Endothelial cell of umbilical vein (primary cell): ENCODE measurements at regions not wholly inside any gene's neighbourhood (a gene's known extent, or its start where the extent isn't known, plus 50 kb on each side); places are given as distances from the start of the nearest gene placed in this dataset.
"Not testable (repeated sequence)": the region's sequence is repeated elsewhere in the genome, so short reads cannot be mapped to it uniquely, and the experiment has no call there.

Source experiments
- BruUV-seq: library from RNA; stranded (reverse); fragments of 400-500 nt; replicated peaks from 2 replicates; lab custom pipeline; 2021; lab: Mats Ljungman, UMichigan
- CTCF ChIA-PET: fragments of 300-600, 350-600 bp; sonication (Branson Sonifier 250); formaldehyde crosslinking; loops from one replicate; lab custom pipeline; 2021; ENCODE audit warnings: antibody characterized with exemption, inconsistent platforms; lab: Charles Lee
- POLR2A ChIA-PET: fragments of 300-600, 350-600 bp; sonication (Branson Sonifier 250); formaldehyde crosslinking; loops from one replicate; lab custom pipeline; 2021; ENCODE audit warnings: antibody characterized with exemption, inconsistent platforms; lab: Charles Lee
- DNase-seq: peaks from one replicate; pipeline ENCODE4 v3.0.0-alpha.2; 2011; ENCODE audit warnings: low read depth, low spot score
- FAIRE-seq: peaks from 2 replicates; lab custom pipeline; 2011; peaks lifted over from hg19 to GRCh38; lab: Jason Lieb, UNC
- H2AFZ ChIP-seq: 2 replicates; pipeline ENCODE4 v1.6.0; 2012; ENCODE audit warnings: low read depth, low read length, control low read depth, inconsistent platforms
- H3K27ac ChIP-seq: 2 replicates; pipeline ENCODE4 v1.5.1; 2011; ENCODE audit warnings: low read depth, mild to moderate bottlenecking, control low read depth, low read length, moderate library complexity; ENCODE audit not compliant: insufficient read depth
- H3K27me3 ChIP-seq, 2 experiments: 2 replicates each; pipeline versions ENCODE4 v1.6.0 to v1.6.1; 2011; ENCODE audit warnings: low read length in 2 of 2, mixed read lengths in 1 of 2; ENCODE audit not compliant: control insufficient read depth in 2 of 2, insufficient read depth in 2 of 2
- H3K36me3 ChIP-seq, 2 experiments: 2 replicates in 1 of 2; 3 replicates in 1 of 2; pipeline ENCODE4 v1.5.1; 2011; ENCODE audit warnings: low read length in 2 of 2, mild to moderate bottlenecking in 1 of 2, moderate library complexity in 1 of 2; ENCODE audit not compliant: control insufficient read depth in 2 of 2, insufficient read depth in 2 of 2; ENCODE audit errors: extremely low read depth in 1 of 2
- H3K4me1 ChIP-seq: 3 replicates; pipeline ENCODE4 v1.5.1; 2011; ENCODE audit warnings: mild to moderate bottlenecking, low read length; ENCODE audit not compliant: control insufficient read depth, insufficient read depth; ENCODE audit errors: extremely low read depth
- H3K4me2 ChIP-seq: 2 replicates; pipeline ENCODE4 v1.6.1; 2011; ENCODE audit warnings: low read length, control low read depth, mixed read lengths; ENCODE audit not compliant: insufficient read depth
- H3K4me3 ChIP-seq, 3 experiments: fragments of 200-600 bp in 1 of 3; sonication (generic), shearing (Covaris generic) in 1 of 3; replicated peaks in 1 of 3; 2 replicates each; pipeline ENCODE4 v1.5.1; 2011 to 2016; ENCODE audit warnings: control low read depth in 3 of 3, low read length in 3 of 3, mild to moderate bottlenecking in 2 of 3, inconsistent platforms in 1 of 3, low read depth in 1 of 3, moderate library complexity in 1 of 3; ENCODE audit not compliant: insufficient read depth in 1 of 3
- H3K79me2 ChIP-seq: 2 replicates; pipeline ENCODE4 v1.6.0; 2012; ENCODE audit warnings: low read length, inconsistent platforms; ENCODE audit not compliant: control insufficient read depth, insufficient read depth
- H3K9ac ChIP-seq: replicated peaks from 2 replicates; pipeline ENCODE3; 2011; ENCODE audit warnings: low read length, control low read depth; ENCODE audit not compliant: insufficient read depth; ENCODE audit errors: extremely low read depth
- H3K9me1 ChIP-seq: replicated peaks from 3 replicates; pipeline ENCODE4 v1.6.0; 2011; ENCODE audit warnings: mild to moderate bottlenecking, low read length; ENCODE audit not compliant: control insufficient read depth, insufficient read depth; ENCODE audit errors: extremely low read depth
- H3K9me3 ChIP-seq: replicated peaks from 2 replicates; pipeline ENCODE4 v1.5.1; 2012; ENCODE audit warnings: low read length, inconsistent platforms; ENCODE audit not compliant: control insufficient read depth, insufficient read depth
- H4K20me1 ChIP-seq: replicated peaks from 2 replicates; pipeline ENCODE3; 2011; ENCODE audit warnings: mild to moderate bottlenecking, low read length; ENCODE audit not compliant: control insufficient read depth, insufficient read depth; ENCODE audit errors: extremely low read depth
- EZH2 ChIP-seq: IDR thresholded peaks from 2 replicates; pipeline ENCODE4 v1.6.1; 2012; ENCODE audit warnings: borderline replicate concordance, low read depth, mild to moderate bottlenecking, moderate library complexity, low read length, inconsistent platforms; ENCODE audit not compliant: severe bottlenecking
- FOS ChIP-seq: IDR thresholded peaks from 2 replicates; pipeline ENCODE4 v1.6.1; 2011; ENCODE audit warnings: mild to moderate bottlenecking, low read length, moderate library complexity, borderline replicate concordance; ENCODE audit not compliant: insufficient read depth
- GATA2 ChIP-seq: IDR thresholded peaks from 2 replicates; pipeline ENCODE4 v1.7.0; 2011; ENCODE audit warnings: low read depth, mild to moderate bottlenecking, moderate library complexity, mixed read lengths, low read length; ENCODE audit not compliant: insufficient read length, insufficient read depth
- JUN ChIP-seq: IDR thresholded peaks from 2 replicates; pipeline ENCODE4 v1.6.1; 2011; ENCODE audit warnings: borderline replicate concordance, low read depth; ENCODE audit not compliant: insufficient read length, insufficient read depth
- MAX ChIP-seq: IDR thresholded peaks from 2 replicates; pipeline ENCODE4 v1.6.1; 2011; ENCODE audit not compliant: insufficient read depth, insufficient read length
- MYC ChIP-seq: IDR thresholded peaks from one replicate; pipeline ENCODE4 v1.6.1; 2011; ENCODE audit warnings: mild to moderate bottlenecking, low read depth, low read length
- POLR2A ChIP-seq: IDR thresholded peaks from 2 replicates; pipeline ENCODE4 v1.6.1; 2012; ENCODE audit warnings: low read depth, mild to moderate bottlenecking, control low read depth, low read length
- POLR2AphosphoS5 ChIP-seq: IDR thresholded peaks from 2 replicates; pipeline ENCODE4 v1.6.1; 2012; ENCODE audit warnings: low read depth, mild to moderate bottlenecking, control low read depth, low read length, moderate library complexity; ENCODE audit not compliant: insufficient read depth
- dilution Hi-C: fragments of 300-500 bp; cut with MboI; formaldehyde crosslinking; loops from one replicate; pipeline ENCODE4 v1.15.0; 2019; ENCODE audit warnings: low sequenced_read_pairs; ENCODE audit not compliant: extremely low pct_ligation_motif_present
- intact Hi-C: fragments of 100-400 bp; cut with micrococcal nuclease; formaldehyde crosslinking; loops from one replicate; pipeline ENCODE4 v1.10.0; 2022
- TF ChIP-seq, protein P1 (sequence below), 2 donors: IDR thresholded peaks; 1 replicate in 1 of 2; 2 replicates in 1 of 2; pipeline ENCODE4 v1.5.1; 2011; ENCODE audit warnings: low read length in 2 of 2, mild to moderate bottlenecking in 2 of 2, moderate library complexity in 2 of 2, control low read depth in 1 of 2, inconsistent platforms in 1 of 2, low read depth in 1 of 2; ENCODE audit not compliant: insufficient read depth in 1 of 2; ENCODE audit errors: extremely low read depth in 1 of 2

GRCh38 chr6:120451508-120451907 is 882.8 kb downstream of the TBC1D32 start:
- Histone ChIP-seq H3K36me3 (no peaks in the 10 kb centered on the region), H2AFZ (no peak overlapping the region), H3K27me3 (no peaks in the 10 kb centered on the region), H3K79me2 (no peaks in the 10 kb centered on the region), H3K4me3 (no peak overlapping the region), H3K9me1 (no peaks in the 10 kb centered on the region), H3K4me1 (no peaks in the 10 kb centered on the region), H3K9me3 (no peaks in the 10 kb centered on the region), H4K20me1 (no peaks in the 10 kb centered on the region), H3K4me2 (no peak overlapping the region), H3K27ac (no peak overlapping the region), H3K9ac (no peak overlapping the region)
- no TSS peak for BruUV-seq
- no peak for TF ChIP-seq MAX
- no peak for TF ChIP-seq JUN
- CTCF ChIA-PET, result no interaction called here
- POLR2A ChIA-PET, result no interaction called here
- intact Hi-C loops, result no loop called here
- FAIRE-seq, result no peak
- no peak for DNase-seq
- dilution Hi-C loops, result no loop called here

- Histone ChIP-seq H3K4me2 (no peak overlapping the region), H3K27ac (no peak overlapping the region), H3K4me1 (no peaks in the 10 kb centered on the region), H3K27me3 (no peaks in the 10 kb centered on the region), H3K9me3 (no peaks in the 10 kb centered on the region), H4K20me1 (no peaks in the 10 kb centered on the region), H3K36me3 (no peaks in the 10 kb centered on the region), H2AFZ (no peak overlapping the region), H3K4me3 (no peak overlapping the region), H3K9me1 (no peaks in the 10 kb centered on the region), H3K9ac (no peak overlapping the region), H3K79me2 (no peaks in the 10 kb centered on the region)
- BruUV-seq, result no TSS peak
- intact Hi-C loops, result no loop called here
- no peak for FAIRE-seq
- dilution Hi-C loops, result no loop called here
- no peak for DNase-seq
- POLR2A ChIA-PET, result no interaction called here
- CTCF ChIA-PET, result interaction anchor here (1.1 kb wide), 1 partner anchor 10 kb away, joined by 3 read pairs; no protein-coding TSS in a partner anchor
- no peak for TF ChIP-seq POLR2AphosphoS5
- no peak for TF ChIP-seq POLR2A
- TF ChIP-seq MYC, result no peak
- TF ChIP-seq JUN, result no peak
- TF ChIP-seq MAX, result no peak
- TF ChIP-seq, protein P1, sequence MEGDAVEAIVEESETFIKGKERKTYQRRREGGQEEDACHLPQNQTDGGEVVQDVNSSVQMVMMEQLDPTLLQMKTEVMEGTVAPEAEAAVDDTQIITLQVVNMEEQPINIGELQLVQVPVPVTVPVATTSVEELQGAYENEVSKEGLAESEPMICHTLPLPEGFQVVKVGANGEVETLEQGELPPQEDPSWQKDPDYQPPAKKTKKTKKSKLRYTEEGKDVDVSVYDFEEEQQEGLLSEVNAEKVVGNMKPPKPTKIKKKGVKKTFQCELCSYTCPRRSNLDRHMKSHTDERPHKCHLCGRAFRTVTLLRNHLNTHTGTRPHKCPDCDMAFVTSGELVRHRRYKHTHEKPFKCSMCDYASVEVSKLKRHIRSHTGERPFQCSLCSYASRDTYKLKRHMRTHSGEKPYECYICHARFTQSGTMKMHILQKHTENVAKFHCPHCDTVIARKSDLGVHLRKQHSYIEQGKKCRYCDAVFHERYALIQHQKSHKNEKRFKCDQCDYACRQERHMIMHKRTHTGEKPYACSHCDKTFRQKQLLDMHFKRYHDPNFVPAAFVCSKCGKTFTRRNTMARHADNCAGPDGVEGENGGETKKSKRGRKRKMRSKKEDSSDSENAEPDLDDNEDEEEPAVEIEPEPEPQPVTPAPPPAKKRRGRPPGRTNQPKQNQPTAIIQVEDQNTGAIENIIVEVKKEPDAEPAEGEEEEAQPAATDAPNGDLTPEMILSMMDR (IDR thresholded peaks at IDR 0.05; ENCODE audit: extremely low read depth in 1 of 2, insufficient read depth in 1 of 2, low read depth in 1 of 2, low read length in 2 of 2), result no peak
- TF ChIP-seq GATA2, result no peak
- no peak for TF ChIP-seq FOS
- TF ChIP-seq EZH2, result no peak
Measured at GRCh38 chr6:120447605-120448004, 886.7 kb downstream of the TBC1D32 start.

GRCh38 chr6:120432840-120433239 is 901.4 kb downstream of the TBC1D32 start:
- H3K9me3 ChIP-seq, CTCF ChIA-PET, intact Hi-C loops, POLR2A ChIA-PET, H3K4me2 ChIP-seq, FAIRE-seq, H3K36me3 ChIP-seq, DNase-seq, H3K27ac ChIP-seq, H2AFZ ChIP-seq, H3K27me3 ChIP-seq, H3K4me1 ChIP-seq, dilution Hi-C loops, H4K20me1 ChIP-seq, BruUV-seq, H3K79me2 ChIP-seq, H3K9ac ChIP-seq, H3K9me1 ChIP-seq, H3K4me3 ChIP-seq: not testable (repeated sequence)
